Adrenal gland (tissue), 5 donors: ENCODE measurements at regions not wholly inside any gene's neighbourhood (a gene's known extent, or its start where the extent isn't known, plus 50 kb on each side); places are given as distances from the start of the nearest gene placed in this dataset.

Experiments
- CTCF ChIP-seq, 6 experiments: fragments of 450-650 bp in 4 of 6; fragments of 200-600 bp in 2 of 6; sonication (generic) in 1 of 6; IDR thresholded peaks; 1 replicate in 5 of 6; 2 replicates in 1 of 6; pipeline versions ENCODE4 v1.5.1 to v1.8.0; 2016 to 2021; ENCODE audit warnings: antibody characterized with exemption in 6 of 6, mild to moderate bottlenecking in 2 of 6, moderate library complexity in 1 of 6
- POLR2A ChIP-seq, 2 donors: fragments of 450-650 bp; IDR thresholded peaks; one replicate each; pipeline ENCODE4 v1.6.1; 2017; ENCODE audit warnings: antibody characterized with exemption in 2 of 2, mild to moderate bottlenecking in 2 of 2, moderate library complexity in 1 of 2
- donor health status: DM: no; HTN: no; CAD: no.

- TF ChIP-seq CTCF (IDR thresholded peaks at IDR 0.05) (no peak), POLR2A (IDR thresholded peaks at IDR 0.05) (no peak)
Observed at GRCh38 chr2:60095202-60095815, 458.1 kb downstream of the BCL11A start.
